ENCODE measurements at regions not wholly inside any gene's neighbourhood (a gene's known extent, or its start where the extent isn't known, plus 50 kb on each side); places are given as distances from the start of the nearest gene placed in this dataset.

- Histone ChIP-seq H3K4me2 (ENCODE audit: low read length) (no peak overlapping the region), H3K9me2 (ENCODE audit: insufficient read depth, low read length) (no peaks in the 10 kb centered on the region), H3K4me3 (ENCODE audit: low read length) (no peak overlapping the region), H3K27me3 (ENCODE audit: insufficient read depth, low read depth, low read length) (no peaks in the 10 kb centered on the region), H3K36me3 (ENCODE audit: insufficient read depth, low read length) (no peaks in the 10 kb centered on the region), H2AFZ (ENCODE audit: low read depth, low read length) (no peak overlapping the region), H3K27ac (ENCODE audit: low read length) (no peak overlapping the region), H3F3A (ENCODE audit: insufficient read depth, low read length, poor library complexity, severe bottlenecking) (no peaks in the 10 kb centered on the region), H3K79me2 (replicated peaks; ENCODE audit: insufficient read depth, low read length) (no peaks in the 10 kb centered on the region), H4K20me1 (ENCODE audit: insufficient read depth) (no peaks in the 10 kb centered on the region), H3K9ac (ENCODE audit: low read length) (no peak overlapping the region), H3K9me3 (ENCODE audit: low read length) (no peaks in the 10 kb centered on the region)
- TF ChIP-seq TAF1 (IDR thresholded peaks at IDR 0.05; ENCODE audit: low read depth) (no peak), REST (IDR thresholded peaks at IDR 0.05; ENCODE audit: borderline replicate concordance) (no peak), SMC3 (conservative IDR thresholded peaks at IDR 0.05; ENCODE audit: poor library complexity) (no peak), EP300 (conservative IDR thresholded peaks at IDR 0.05; ENCODE audit: poor library complexity, severe bottlenecking) (no peak), RAD21 (conservative IDR thresholded peaks at IDR 0.05) (no peak), CTCF (IDR thresholded peaks at IDR 0.05; ENCODE audit: poor library complexity, severe bottlenecking) (no peak), EZH2 (IDR thresholded peaks at IDR 0.05; ENCODE audit: borderline replicate concordance, insufficient read depth, low read length, poor library complexity, severe bottlenecking) (no peak), POLR2AphosphoS5 (IDR thresholded peaks at IDR 0.05) (no peak), MXI1 (conservative IDR thresholded peaks at IDR 0.05; ENCODE audit: poor library complexity, severe bottlenecking) (no peak)
Observed at GRCh38 chr5:9698841-9699240, 68.7 kb upstream of the TAS2R1 start.

GRCh38 chr5:9698125-9698826 is 68.1 kb upstream of the TAS2R1 start:
- Histone ChIP-seq H3K27ac (ENCODE audit: low read length) (no peak overlapping the region), H3K4me2 (ENCODE audit: low read length) (no peak overlapping the region), H2AFZ (ENCODE audit: low read depth, low read length) (no peak overlapping the region), H3F3A (ENCODE audit: insufficient read depth, low read length, poor library complexity, severe bottlenecking) (no peaks in the 10 kb centered on the region), H3K9ac (ENCODE audit: low read length) (no peak overlapping the region), H3K9me3 (ENCODE audit: low read length) (no peaks in the 10 kb centered on the region), H3K79me2 (replicated peaks; ENCODE audit: insufficient read depth, low read length) (no peaks in the 10 kb centered on the region), H3K4me3 (ENCODE audit: low read length) (no peak overlapping the region), H3K9me2 (ENCODE audit: insufficient read depth, low read length) (no peaks in the 10 kb centered on the region), H3K36me3 (ENCODE audit: insufficient read depth, low read length) (no peaks in the 10 kb centered on the region), H3K27me3 (ENCODE audit: insufficient read depth, low read depth, low read length) (no peaks in the 10 kb centered on the region), H4K20me1 (ENCODE audit: insufficient read depth) (no peaks in the 10 kb centered on the region)
- TF ChIP-seq REST (IDR thresholded peaks at IDR 0.05; ENCODE audit: borderline replicate concordance) (no peak), RAD21 (conservative IDR thresholded peaks at IDR 0.05) (no peak), POLR2AphosphoS5 (IDR thresholded peaks at IDR 0.05) (no peak), MXI1 (conservative IDR thresholded peaks at IDR 0.05; ENCODE audit: poor library complexity, severe bottlenecking) (no peak), EZH2 (IDR thresholded peaks at IDR 0.05; ENCODE audit: borderline replicate concordance, insufficient read depth, low read length, poor library complexity, severe bottlenecking) (no peak), TAF1 (IDR thresholded peaks at IDR 0.05; ENCODE audit: low read depth) (no peak), EP300 (conservative IDR thresholded peaks at IDR 0.05; ENCODE audit: poor library complexity, severe bottlenecking) (no peak), SMC3 (conservative IDR thresholded peaks at IDR 0.05; ENCODE audit: poor library complexity) (no peak), CTCF (IDR thresholded peaks at IDR 0.05; ENCODE audit: poor library complexity, severe bottlenecking) (no peak)

Measured in neural cell (in vitro differentiated cells).